ENCODE measurements at regions not wholly inside any gene's neighbourhood (a gene's known extent, or its start where the extent isn't known, plus 50 kb on each side); places are given as distances from the start of the nearest gene placed in this dataset.

GRCh38 chr2:78890935-78891334 lies 134.6 kb upstream of the REG3G start:
- Histone ChIP-seq H3K27me3 (ENCODE audit: insufficient read depth, low read length) (no peaks in the 10 kb centered on the region), H3K4me3 (ENCODE audit: insufficient read depth, low read length) (no peak overlapping the region), H3K36me3 (ENCODE audit: insufficient read depth, low read length) (no peaks in the 10 kb centered on the region), H2AFZ (ENCODE audit: low read length) (no peak overlapping the region), H4K20me1 (ENCODE audit: insufficient read depth, low read length) (no peaks in the 10 kb centered on the region), H3K9me3 (ENCODE audit: low read depth, low read length) (peaks cover 2% of the 10 kb centered on the region), H3K79me2 (ENCODE audit: insufficient read depth, low read length) (no peaks in the 10 kb centered on the region), H3K4me1 (ENCODE audit: insufficient read depth, low read length) (no peaks in the 10 kb centered on the region), H3K27ac (ENCODE audit: low read depth, low read length) (no peak overlapping the region), H3K4me2 (ENCODE audit: insufficient read depth, low read length) (no peak overlapping the region)
- no peak for TF ChIP-seq CTCF (IDR thresholded peaks at IDR 0.05; ENCODE audit: extremely low read depth, low read depth, low read length)
- no peak for DNase-seq (ENCODE audit: insufficient read length, low spot score, missing footprints)

- Histone ChIP-seq H2AFZ (ENCODE audit: low read length) (no peak overlapping the region), H4K20me1 (ENCODE audit: insufficient read depth, low read length) (no peaks in the 10 kb centered on the region), H3K4me1 (ENCODE audit: insufficient read depth, low read length) (no peaks in the 10 kb centered on the region), H3K36me3 (ENCODE audit: insufficient read depth, low read length) (no peaks in the 10 kb centered on the region), H3K27me3 (ENCODE audit: insufficient read depth, low read length) (no peaks in the 10 kb centered on the region), H3K4me2 (ENCODE audit: insufficient read depth, low read length) (no peak overlapping the region), H3K79me2 (ENCODE audit: insufficient read depth, low read length) (no peaks in the 10 kb centered on the region), H3K27ac (ENCODE audit: low read depth, low read length) (no peak overlapping the region), H3K4me3 (ENCODE audit: insufficient read depth, low read length) (no peak overlapping the region), H3K9me3 (ENCODE audit: low read depth, low read length) (peaks cover 2% of the 10 kb centered on the region)
- no peak for DNase-seq (ENCODE audit: insufficient read length, low spot score, missing footprints)
- no peak for TF ChIP-seq CTCF (IDR thresholded peaks at IDR 0.05; ENCODE audit: extremely low read depth, low read depth, low read length)
Measured at GRCh38 chr2:78892295-78892694, 133.2 kb upstream of the REG3G start.

GRCh38 chr2:78895022-78895421 lies 130.5 kb upstream of the REG3G start:
- Histone ChIP-seq H3K4me1 (ENCODE audit: insufficient read depth, low read length) (no peaks in the 10 kb centered on the region), H3K27me3 (ENCODE audit: insufficient read depth, low read length) (no peaks in the 10 kb centered on the region), H3K4me2 (ENCODE audit: insufficient read depth, low read length) (no peak overlapping the region), H2AFZ (ENCODE audit: low read length) (no peak overlapping the region), H3K9me3 (ENCODE audit: low read depth, low read length) (peaks cover 3% of the 10 kb centered on the region), H3K4me3 (ENCODE audit: insufficient read depth, low read length) (no peak overlapping the region), H3K79me2 (ENCODE audit: insufficient read depth, low read length) (no peaks in the 10 kb centered on the region), H3K27ac (ENCODE audit: low read depth, low read length) (no peak overlapping the region), H3K36me3 (ENCODE audit: insufficient read depth, low read length) (no peaks in the 10 kb centered on the region), H4K20me1 (ENCODE audit: insufficient read depth, low read length) (no peaks in the 10 kb centered on the region)
- no peak for DNase-seq (ENCODE audit: insufficient read length, low spot score, missing footprints)
- no peak for TF ChIP-seq CTCF (IDR thresholded peaks at IDR 0.05; ENCODE audit: extremely low read depth, low read depth, low read length)

- Histone ChIP-seq H3K36me3 (ENCODE audit: insufficient read depth, low read length) (no peaks in the 10 kb centered on the region), H3K4me2 (ENCODE audit: insufficient read depth, low read length) (no peak overlapping the region), H3K9me3 (ENCODE audit: low read depth, low read length) (peaks cover 3% of the 10 kb centered on the region), H3K79me2 (ENCODE audit: insufficient read depth, low read length) (no peaks in the 10 kb centered on the region), H3K4me1 (ENCODE audit: insufficient read depth, low read length) (no peaks in the 10 kb centered on the region), H3K27ac (ENCODE audit: low read depth, low read length) (no peak overlapping the region), H3K4me3 (ENCODE audit: insufficient read depth, low read length) (no peak overlapping the region), H4K20me1 (ENCODE audit: insufficient read depth, low read length) (no peaks in the 10 kb centered on the region), H2AFZ (ENCODE audit: low read length) (no peak overlapping the region), H3K27me3 (ENCODE audit: insufficient read depth, low read length) (no peaks in the 10 kb centered on the region)
- no peak for TF ChIP-seq CTCF (IDR thresholded peaks at IDR 0.05; ENCODE audit: extremely low read depth, low read depth, low read length)
- no peak for DNase-seq (ENCODE audit: insufficient read length, low spot score, missing footprints)
Measured at GRCh38 chr2:78896536-78896935, 129.0 kb upstream of the REG3G start.
